GM12874 (cell line): ENCODE measurements at regions not wholly inside any gene's neighbourhood (a gene's known extent, or its start where the extent isn't known, plus 50 kb on each side); places are given as distances from the start of the nearest gene placed in this dataset.

ENCODE experiments used
- CTCF ChIP-seq: IDR thresholded peaks from 2 replicates; pipeline ENCODE4 v1.5.1; 2011; ENCODE audit warnings: low read depth, mild to moderate bottlenecking, control low read depth, low read length, moderate library complexity; ENCODE audit not compliant: insufficient read depth

DNA sequence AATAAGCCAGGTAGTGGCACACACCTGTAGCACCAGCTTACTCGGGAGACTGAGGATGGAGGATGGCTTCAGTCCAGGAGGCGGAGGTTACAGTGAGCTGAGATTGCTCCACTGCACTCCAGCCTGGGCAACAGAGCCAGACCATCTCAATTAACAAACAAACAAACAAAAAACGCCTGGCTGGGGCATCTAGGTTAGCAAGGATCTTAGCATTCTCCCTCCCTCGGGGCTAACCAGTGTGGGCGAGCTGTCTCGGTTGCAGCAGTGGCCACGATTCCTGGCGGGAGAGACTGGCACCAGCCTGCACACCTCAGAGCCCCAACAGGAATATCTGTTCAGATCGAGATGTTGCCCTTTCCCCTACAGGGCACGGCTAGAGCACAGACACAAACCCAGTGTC lies 91.3 kb upstream of the KCTD7 start:
- no peak for TF ChIP-seq CTCF

GRCh38 chr7:66537876-66538275 lies 90.8 kb upstream of the KCTD7 start:
- TF ChIP-seq CTCF, result no peak

GRCh38 chr7:66539264-66539623 lies 89.4 kb upstream of the KCTD7 start:
- no peak for TF ChIP-seq CTCF

DNA sequence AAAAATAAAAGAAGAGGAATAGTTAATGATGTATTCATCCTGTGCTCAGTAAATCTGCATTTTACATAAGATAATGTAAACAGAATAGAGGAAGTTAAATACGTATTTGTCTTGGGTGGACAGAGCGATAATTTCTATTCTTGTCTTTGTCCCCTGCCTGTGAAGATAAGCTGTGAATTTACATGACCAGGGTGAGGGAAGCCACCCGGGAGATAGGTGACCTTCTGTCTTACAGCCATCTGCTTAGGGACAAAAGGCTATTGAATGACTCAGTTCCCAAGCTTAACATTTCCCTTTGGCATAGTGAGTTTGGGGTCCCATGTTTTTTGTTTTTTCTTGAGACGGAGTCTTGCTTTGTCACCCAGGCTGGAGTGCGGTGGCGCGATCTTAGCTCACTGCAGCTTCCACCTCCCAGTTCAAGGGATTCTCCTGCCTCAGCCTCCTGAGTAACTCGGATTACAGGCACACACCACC lies 88.7 kb upstream of the KCTD7 start:
- TF ChIP-seq CTCF, result no peak

DNA sequence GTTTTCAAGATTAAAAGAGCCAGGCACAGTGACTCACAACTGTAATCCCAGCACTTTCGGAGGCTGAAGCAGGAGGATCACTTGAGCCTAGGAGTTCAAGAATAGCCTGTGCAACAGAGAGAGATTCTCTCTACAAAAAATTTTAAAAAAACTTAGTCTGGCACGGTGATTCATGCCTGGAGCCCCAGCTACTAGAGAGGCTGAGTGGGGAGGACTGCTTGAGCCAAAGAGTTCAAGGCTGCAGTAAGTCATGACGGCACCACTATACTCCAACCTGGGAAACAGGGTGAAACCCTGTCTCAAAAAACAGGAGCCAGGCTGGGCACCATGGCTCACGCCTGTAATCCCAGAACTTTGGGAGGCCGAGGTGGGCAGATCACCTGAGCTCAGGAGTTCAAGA lies 86.6 kb upstream of the KCTD7 start:
- no peak for TF ChIP-seq CTCF

- no peak for TF ChIP-seq CTCF
Measured at GRCh38 chr7:66542528-66543269, 86.0 kb upstream of the KCTD7 start.

GRCh38 chr7:66549466-66549865 lies 79.2 kb upstream of the KCTD7 start:
- TF ChIP-seq CTCF, result no peak
